A549 (cell line): ENCODE measurements at regions not wholly inside any gene's neighbourhood (a gene's known extent, or its start where the extent isn't known, plus 50 kb on each side); places are given as distances from the start of the nearest gene placed in this dataset.

ENCODE experiments used
- ATAC-seq, 2 experiments: fragments of 200-7000 bp in 1 of 2; fragments of >200 bp in 1 of 2; cut with Nextera tagmentation in 1 of 2; cut with Tn5 transposase in 1 of 2; 3 replicates each; pipeline versions ENCODE4 v1.8.0 to v1.9.1; 2018 to 2020; ENCODE audit warnings: mild to moderate bottlenecking in 1 of 2, moderate library complexity in 1 of 2
- CTCF ChIA-PET: fragments of 300-600 bp; sonication (Branson Sonifier 250); formaldehyde crosslinking; extraction: SDS; loops from one replicate; lab custom pipeline; 2021; ENCODE audit warnings: antibody characterized with exemption, inconsistent platforms; lab: Yijun Ruan, JAX
- POLR2A ChIA-PET: fragments of 350-600 bp; formaldehyde crosslinking; extraction: SDS; loops from one replicate; lab custom pipeline; 2021; ENCODE audit warnings: antibody characterized with exemption, inconsistent platforms; lab: Yijun Ruan, JAX
- DNase-seq, 2 experiments: peaks; one replicate each; pipeline versions ENCODE4 v3.0.0 to v3.0.0-alpha.2; 2011 to 2016; ENCODE audit warnings: low read depth in 1 of 2, low spot score in 1 of 2
- FAIRE-seq: peaks from 2 replicates; lab custom pipeline; 2011; peaks lifted over from hg19 to GRCh38; lab: Jason Lieb, UNC
- H3K27ac ChIP-seq, 2 experiments: fragments of >200 bp; sonication (Bioruptor Twin); formaldehyde crosslinking; 3 replicates each; pipeline ENCODE4 v1.5.1; 2016 to 2017
- H3K4me1 ChIP-seq: fragments of >200 bp; sonication (Bioruptor Twin); formaldehyde crosslinking; 3 replicates; pipeline ENCODE4 v1.6.1; 2016
- H3K4me2 ChIP-seq: fragments of >200 bp; sonication (Bioruptor Twin); formaldehyde crosslinking; 3 replicates; pipeline ENCODE4 v1.6.1; 2016
- H3K4me3 ChIP-seq: fragments of >200 bp; sonication (Bioruptor Twin); formaldehyde crosslinking; 3 replicates; pipeline ENCODE4 v1.5.1; 2016
- H3K9me3 ChIP-seq: fragments of >200 bp; sonication (Bioruptor Twin); formaldehyde crosslinking; 3 replicates; pipeline ENCODE4 v1.6.1; 2016
- BHLHE40 ChIP-seq: IDR thresholded peaks from 2 replicates; pipeline ENCODE4 v1.6.1; 2012; ENCODE audit warnings: low read depth, low read length, inconsistent platforms
- CBX2 ChIP-seq: fragments of 200-600 bp; sonication (generic); IDR thresholded peaks from 2 replicates; pipeline ENCODE4 v1.6.1; 2016; ENCODE audit warnings: low read depth, mild to moderate bottlenecking, borderline replicate concordance
- CBX8 ChIP-seq: fragments of 200-600 bp; sonication (generic); IDR thresholded peaks from 2 replicates; pipeline ENCODE4 v1.6.1; 2016
- CEBPB ChIP-seq, 2 experiments: fragments of >200 bp in 1 of 2; sonication (Bioruptor Twin) in 1 of 2; formaldehyde crosslinking in 1 of 2; IDR thresholded peaks; 2 replicates each; pipeline ENCODE4 v1.6.1; 2012 to 2016
- CHD2 ChIP-seq: fragments of 150-350 bp; IDR thresholded peaks from 2 replicates; pipeline ENCODE4 v1.6.1; 2014; ENCODE audit warnings: low read length; ENCODE audit not compliant: partially characterized antibody
- E2F6 ChIP-seq: IDR thresholded peaks from 2 replicates; pipeline ENCODE4 v1.6.1; 2012; ENCODE audit warnings: low read depth, borderline replicate concordance
- FOSB ChIP-seq: fragments of 250-450 bp; sonication (Bioruptor Pico); IDR thresholded peaks from 2 replicates; pipeline ENCODE4 v1.5.0; 2020; ENCODE audit warnings: mild to moderate bottlenecking, moderate library complexity
- FOXS1 ChIP-seq: fragments of 250-450 bp; sonication (Bioruptor Pico); IDR thresholded peaks from 2 replicates; pipeline ENCODE4 v1.5.0; 2020; ENCODE audit warnings: mild to moderate bottlenecking, moderate library complexity
- HDAC2 ChIP-seq: fragments of 200-600 bp; sonication (generic); IDR thresholded peaks from 2 replicates; pipeline ENCODE4 v1.6.1; 2016
- HOXB5 ChIP-seq: fragments of 250-450 bp; sonication (Bioruptor Pico); IDR thresholded peaks from 2 replicates; pipeline ENCODE4 v1.5.0; 2020; ENCODE audit warnings: mild to moderate bottlenecking, moderate library complexity
- KDM1A ChIP-seq: fragments of 200-600 bp; sonication (generic); IDR thresholded peaks from 2 replicates; pipeline ENCODE4 v1.6.1; 2016; ENCODE audit warnings: low read depth, mild to moderate bottlenecking
- MAFK ChIP-seq: fragments of 450-650 bp; IDR thresholded peaks from 2 replicates; pipeline ENCODE4 v1.6.1; 2014; ENCODE audit not compliant: partially characterized antibody
- NPAS2 ChIP-seq: fragments of 250-450 bp; sonication (Bioruptor Pico); IDR thresholded peaks from 2 replicates; pipeline ENCODE4 v1.8.0; 2022; ENCODE audit warnings: mild to moderate bottlenecking, moderate library complexity, borderline replicate concordance
- NR3C1 ChIP-seq: fragments of >200 bp; sonication (Bioruptor Twin); formaldehyde crosslinking; IDR thresholded peaks from 3 replicates; pipeline ENCODE4 v1.6.1; 2017
- POLR2A ChIP-seq: IDR thresholded peaks from 2 replicates; pipeline ENCODE4 v1.6.1; 2012; ENCODE audit warnings: mild to moderate bottlenecking, low read length
- POLR2AphosphoS2 ChIP-seq: conservative IDR thresholded peaks from 2 replicates; pipeline ENCODE4 v1.6.1; 2012; ENCODE audit warnings: low read length, improper control_type of control experiment, inconsistent platforms
- RARB ChIP-seq: fragments of 250-450 bp; sonication (Bioruptor Pico); IDR thresholded peaks from 2 replicates; pipeline ENCODE4 v1.8.0; 2021; ENCODE audit warnings: mild to moderate bottlenecking, moderate library complexity
- RCOR1 ChIP-seq: fragments of 150-350 bp; IDR thresholded peaks from 2 replicates; pipeline ENCODE4 v1.6.1; 2014; ENCODE audit warnings: antibody characterized with exemption, low read length, low read depth
- SMC3 ChIP-seq: fragments of >200 bp; sonication (Bioruptor Twin); formaldehyde crosslinking; IDR thresholded peaks from 3 replicates; pipeline ENCODE4 v1.6.1; 2018; ENCODE audit warnings: inconsistent platforms
- SREBF2 ChIP-seq: fragments of 450-650 bp; IDR thresholded peaks from 2 replicates; pipeline ENCODE4 v1.6.1; 2014; ENCODE audit warnings: mild to moderate bottlenecking, moderate library complexity
- TP53 ChIP-seq: fragments of 250-450 bp; sonication (Bioruptor Pico); IDR thresholded peaks from 2 replicates; pipeline ENCODE4 v1.5.0; 2021; ENCODE audit warnings: mild to moderate bottlenecking, moderate library complexity
- ZC3H11A ChIP-seq: fragments of 450-650 bp; IDR thresholded peaks from 2 replicates; pipeline ENCODE4 v1.6.1; 2014; ENCODE audit warnings: antibody characterized with exemption, mild to moderate bottlenecking
- ZNF302 ChIP-seq: fragments of 250-450 bp; sonication (Bioruptor Pico); IDR thresholded peaks from 2 replicates; pipeline ENCODE4 v1.9.0; 2021; ENCODE audit warnings: inconsistent platforms, mild to moderate bottlenecking, moderate library complexity
- ZSCAN20 ChIP-seq: fragments of 250-450 bp; sonication (Bioruptor Pico); IDR thresholded peaks from 2 replicates; pipeline ENCODE4 v1.8.0; 2022; ENCODE audit warnings: mild to moderate bottlenecking, moderate library complexity
- WGBS: methylation state at CpG from one replicate; pipeline ENCODE4 v1.1.6; 2017; ENCODE audit errors: missing lambda C conversion rate; 5-methylcytosine and 5-hydroxymethylcytosine counted together
- TF ChIP-seq, protein P1 (sequence below): fragments of 150-350 bp; IDR thresholded peaks from 2 replicates; pipeline ENCODE4 v1.6.1; 2014; ENCODE audit warnings: low read depth, mild to moderate bottlenecking, low read length
- TF ChIP-seq, protein P2 (sequence below): fragments of 200-600 bp; sonication (generic); IDR thresholded peaks from 2 replicates; pipeline ENCODE4 v1.6.1; 2016; ENCODE audit warnings: antibody characterized with exemption, mild to moderate bottlenecking, moderate library complexity
- TF ChIP-seq, protein P3 (sequence below): IDR thresholded peaks from 2 replicates; pipeline ENCODE4 v1.6.1; 2012

DNA sequence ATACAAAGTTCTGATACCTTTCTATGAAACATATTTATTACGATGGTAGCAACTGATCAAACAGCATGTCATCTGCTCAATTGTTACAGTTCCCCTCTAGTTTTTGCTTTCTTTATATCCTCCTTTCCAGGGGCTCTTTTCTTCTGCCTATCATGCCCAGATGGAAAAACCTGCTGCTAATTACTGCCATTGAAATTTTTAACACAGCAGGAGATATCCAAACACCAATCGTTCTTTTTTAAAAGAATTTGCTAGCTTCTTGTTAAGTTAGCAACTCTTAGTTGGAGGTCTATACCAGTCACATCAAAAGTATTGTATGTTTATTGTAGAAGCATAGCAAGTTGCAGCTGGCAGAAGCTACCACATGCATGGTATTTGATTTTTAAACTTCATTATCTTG, 768.5 kb downstream of the NXPH1 start:
- 12% methylated on average over 2 of the region's 2 CpGs for WGBS
- no peak for FAIRE-seq

DNA sequence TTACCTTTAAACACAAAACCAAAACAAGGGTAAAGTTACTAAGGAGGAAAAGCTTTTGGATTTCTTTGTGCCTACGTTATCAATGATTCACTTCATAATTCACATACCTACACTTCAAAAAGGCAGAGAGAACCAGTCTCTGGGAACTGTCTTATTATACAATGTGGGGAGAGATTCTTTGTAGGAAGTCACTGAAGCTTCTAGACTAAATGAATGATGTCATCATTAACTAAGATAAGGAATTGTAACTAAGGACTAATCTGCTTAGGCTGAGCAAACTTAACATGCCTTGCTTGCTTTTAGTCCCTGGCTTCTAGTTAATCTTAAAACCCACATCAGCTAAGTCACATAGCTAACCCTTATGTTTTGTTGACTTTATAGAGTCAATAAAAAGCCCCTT, 771.2 kb downstream of the NXPH1 start:
- FAIRE-seq: no peak
- no peak for DNase-seq
- CTCF ChIA-PET: no interaction called here
- no peak for TF ChIP-seq HDAC2
- no peak overlapping the region for H3K4me3 ChIP-seq
- no peak overlapping the region for H3K4me2 ChIP-seq
- no peaks in the 10 kb centered on the region for H3K9me3 ChIP-seq
- no peak for ATAC-seq
- WGBS: 0% methylated on average over 1 of the region's 1 CpG
- H3K27ac ChIP-seq: no peak overlapping the region
- H3K4me1 ChIP-seq: no peaks in the 10 kb centered on the region
- POLR2A ChIA-PET: no interaction called here

More for the DNA sequence above, 768.5 kb downstream of the NXPH1 start:
- no peak for DNase-seq
- Histone ChIP-seq H3K4me2 (no peak overlapping the region), H3K27ac (no peak overlapping the region), H3K4me3 (no peak overlapping the region), H3K9me3 (no peaks in the 10 kb centered on the region), H3K4me1 (no peaks in the 10 kb centered on the region)
- ATAC-seq: no peak
- POLR2A ChIA-PET: no interaction called here
- CTCF ChIA-PET: no interaction called here
- TF ChIP-seq, protein P1, sequence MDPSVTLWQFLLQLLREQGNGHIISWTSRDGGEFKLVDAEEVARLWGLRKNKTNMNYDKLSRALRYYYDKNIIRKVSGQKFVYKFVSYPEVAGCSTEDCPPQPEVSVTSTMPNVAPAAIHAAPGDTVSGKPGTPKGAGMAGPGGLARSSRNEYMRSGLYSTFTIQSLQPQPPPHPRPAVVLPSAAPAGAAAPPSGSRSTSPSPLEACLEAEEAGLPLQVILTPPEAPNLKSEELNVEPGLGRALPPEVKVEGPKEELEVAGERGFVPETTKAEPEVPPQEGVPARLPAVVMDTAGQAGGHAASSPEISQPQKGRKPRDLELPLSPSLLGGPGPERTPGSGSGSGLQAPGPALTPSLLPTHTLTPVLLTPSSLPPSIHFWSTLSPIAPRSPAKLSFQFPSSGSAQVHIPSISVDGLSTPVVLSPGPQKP: no peak
- TF ChIP-seq ZNF302: no peak
- TF ChIP-seq ZC3H11A: no peak
- TF ChIP-seq TP53 (CRISPR knock-in tag): no peak
- no peak for TF ChIP-seq NPAS2 (CRISPR knock-in tag)
- no peak for TF ChIP-seq HOXB5 (CRISPR knock-in tag)
- no peak for TF ChIP-seq FOXS1 (CRISPR knock-in tag)
- TF ChIP-seq CHD2: no peak
- no peak for TF ChIP-seq POLR2A
- TF ChIP-seq SMC3: no peak

GRCh38 chr7:9210114-9210513, 776.7 kb downstream of the NXPH1 start:
- CTCF ChIA-PET: no interaction called here
- POLR2A ChIA-PET: no interaction called here

More at GRCh38 chr7:9210114-9210513, 776.7 kb downstream of the NXPH1 start:
- ATAC-seq: no peak
- H3K4me2 ChIP-seq: no peak overlapping the region
- H3K4me1 ChIP-seq: no peaks in the 10 kb centered on the region
- TF ChIP-seq E2F6 (no peak), BHLHE40 (no peak), NR3C1 (no peak), POLR2A (no peak), SREBF2 (no peak), RCOR1 (no peak), RARB (CRISPR knock-in tag) (no peak), POLR2AphosphoS2 (no peak), KDM1A (no peak), CBX8 (no peak), MAFK (no peak), CEBPB (IDR thresholded peaks at IDR 0.05) (no peak), ZSCAN20 (CRISPR knock-in tag) (no peak), CBX2 (no peak), FOSB (CRISPR knock-in tag) (no peak), TP53 (CRISPR knock-in tag) (no peak)
- TF ChIP-seq, protein P2, sequence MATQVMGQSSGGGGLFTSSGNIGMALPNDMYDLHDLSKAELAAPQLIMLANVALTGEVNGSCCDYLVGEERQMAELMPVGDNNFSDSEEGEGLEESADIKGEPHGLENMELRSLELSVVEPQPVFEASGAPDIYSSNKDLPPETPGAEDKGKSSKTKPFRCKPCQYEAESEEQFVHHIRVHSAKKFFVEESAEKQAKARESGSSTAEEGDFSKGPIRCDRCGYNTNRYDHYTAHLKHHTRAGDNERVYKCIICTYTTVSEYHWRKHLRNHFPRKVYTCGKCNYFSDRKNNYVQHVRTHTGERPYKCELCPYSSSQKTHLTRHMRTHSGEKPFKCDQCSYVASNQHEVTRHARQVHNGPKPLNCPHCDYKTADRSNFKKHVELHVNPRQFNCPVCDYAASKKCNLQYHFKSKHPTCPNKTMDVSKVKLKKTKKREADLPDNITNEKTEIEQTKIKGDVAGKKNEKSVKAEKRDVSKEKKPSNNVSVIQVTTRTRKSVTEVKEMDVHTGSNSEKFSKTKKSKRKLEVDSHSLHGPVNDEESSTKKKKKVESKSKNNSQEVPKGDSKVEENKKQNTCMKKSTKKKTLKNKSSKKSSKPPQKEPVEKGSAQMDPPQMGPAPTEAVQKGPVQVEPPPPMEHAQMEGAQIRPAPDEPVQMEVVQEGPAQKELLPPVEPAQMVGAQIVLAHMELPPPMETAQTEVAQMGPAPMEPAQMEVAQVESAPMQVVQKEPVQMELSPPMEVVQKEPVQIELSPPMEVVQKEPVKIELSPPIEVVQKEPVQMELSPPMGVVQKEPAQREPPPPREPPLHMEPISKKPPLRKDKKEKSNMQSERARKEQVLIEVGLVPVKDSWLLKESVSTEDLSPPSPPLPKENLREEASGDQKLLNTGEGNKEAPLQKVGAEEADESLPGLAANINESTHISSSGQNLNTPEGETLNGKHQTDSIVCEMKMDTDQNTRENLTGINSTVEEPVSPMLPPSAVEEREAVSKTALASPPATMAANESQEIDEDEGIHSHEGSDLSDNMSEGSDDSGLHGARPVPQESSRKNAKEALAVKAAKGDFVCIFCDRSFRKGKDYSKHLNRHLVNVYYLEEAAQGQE: no peak
- TF ChIP-seq, protein P3, sequence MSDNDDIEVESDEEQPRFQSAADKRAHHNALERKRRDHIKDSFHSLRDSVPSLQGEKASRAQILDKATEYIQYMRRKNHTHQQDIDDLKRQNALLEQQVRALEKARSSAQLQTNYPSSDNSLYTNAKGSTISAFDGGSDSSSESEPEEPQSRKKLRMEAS: no peak
- no peak overlapping the region for H3K4me3 ChIP-seq
- no peak for FAIRE-seq
- no peak overlapping the region for H3K27ac ChIP-seq
- WGBS: 11% methylated on average over 3 of the region's 3 CpGs
- no peak for DNase-seq
- no peaks in the 10 kb centered on the region for H3K9me3 ChIP-seq
